ENCODE measurements at regions not wholly inside any gene's neighbourhood (a gene's known extent, or its start where the extent isn't known, plus 50 kb on each side); places are given as distances from the start of the nearest gene placed in this dataset.

DNA sequence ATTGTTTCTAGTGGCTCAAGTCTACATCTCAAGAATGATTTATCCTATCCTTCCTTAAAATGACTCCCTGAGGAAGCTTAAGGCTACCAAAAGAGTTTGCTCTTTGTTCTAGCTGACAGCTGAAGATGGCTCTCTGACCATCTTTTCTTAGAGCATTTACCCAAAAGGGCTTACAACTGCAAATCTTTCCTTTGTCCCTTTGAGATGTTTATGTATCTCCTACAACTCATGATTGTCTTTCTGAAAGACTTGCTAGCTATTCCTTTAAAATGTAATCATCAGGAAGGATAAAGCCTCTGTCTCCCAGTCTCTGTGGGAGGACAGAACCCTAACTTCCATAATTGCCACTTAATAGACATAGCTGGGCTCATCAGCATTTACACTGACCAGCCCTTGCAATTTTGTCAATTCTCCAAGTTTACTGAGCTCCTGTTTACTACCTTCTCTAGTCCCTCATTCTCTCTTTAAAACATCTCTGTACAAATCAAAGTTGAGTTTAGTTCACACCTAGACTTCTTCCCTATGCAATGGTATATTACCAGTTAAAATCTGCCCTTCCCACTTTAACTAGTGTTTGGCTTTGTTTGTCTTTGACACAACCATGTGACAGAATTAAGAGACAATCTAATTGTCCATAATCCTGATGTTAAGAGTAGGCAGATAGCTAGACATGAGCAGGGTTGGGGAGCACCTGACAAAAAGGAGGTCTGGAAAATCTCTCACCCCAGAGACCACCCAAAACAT is 188.2 kb downstream of the PTH2R start:
- peaks cover 32 to 36% of the 10 kb centered on the region in 2 experiments for H3K9me3 Mint-ChIP-seq
- H3K14ac ChIP-seq (ENCODE audit: insufficient read depth, low read length), result no peak overlapping the region
- no peak overlapping the region for H3K23ac ChIP-seq (ENCODE audit: insufficient read length, low read depth, low read length)
- peaks cover 16 to 54% (median 25%) of the 10 kb centered on the region in 3 experiments for H3K36me3 Mint-ChIP-seq (ENCODE audit: insufficient read depth in 1 of 3, low read depth in 3 of 3)
- H3K27me3 Mint-ChIP-seq (ENCODE audit: low read depth), result peaks cover 8% of the 10 kb centered on the region
- no peak overlapping the region for H2BK15ac ChIP-seq (ENCODE audit: low read depth, low read length)
- H3K56ac ChIP-seq (ENCODE audit: insufficient read length, low read depth, low read length), result no peak overlapping the region
- TF ChIP-seq, protein P1, sequence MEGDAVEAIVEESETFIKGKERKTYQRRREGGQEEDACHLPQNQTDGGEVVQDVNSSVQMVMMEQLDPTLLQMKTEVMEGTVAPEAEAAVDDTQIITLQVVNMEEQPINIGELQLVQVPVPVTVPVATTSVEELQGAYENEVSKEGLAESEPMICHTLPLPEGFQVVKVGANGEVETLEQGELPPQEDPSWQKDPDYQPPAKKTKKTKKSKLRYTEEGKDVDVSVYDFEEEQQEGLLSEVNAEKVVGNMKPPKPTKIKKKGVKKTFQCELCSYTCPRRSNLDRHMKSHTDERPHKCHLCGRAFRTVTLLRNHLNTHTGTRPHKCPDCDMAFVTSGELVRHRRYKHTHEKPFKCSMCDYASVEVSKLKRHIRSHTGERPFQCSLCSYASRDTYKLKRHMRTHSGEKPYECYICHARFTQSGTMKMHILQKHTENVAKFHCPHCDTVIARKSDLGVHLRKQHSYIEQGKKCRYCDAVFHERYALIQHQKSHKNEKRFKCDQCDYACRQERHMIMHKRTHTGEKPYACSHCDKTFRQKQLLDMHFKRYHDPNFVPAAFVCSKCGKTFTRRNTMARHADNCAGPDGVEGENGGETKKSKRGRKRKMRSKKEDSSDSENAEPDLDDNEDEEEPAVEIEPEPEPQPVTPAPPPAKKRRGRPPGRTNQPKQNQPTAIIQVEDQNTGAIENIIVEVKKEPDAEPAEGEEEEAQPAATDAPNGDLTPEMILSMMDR (conservative IDR thresholded peaks at IDR 0.05), result no peak
- H3K23me2 ChIP-seq (ENCODE audit: insufficient read length, low read depth, low read length, poor library complexity, severe bottlenecking), result no peaks in the 10 kb centered on the region
- H3K27ac Mint-ChIP-seq, result peak overlapping the region in 2 of 3 experiments; percentile 17 to 49; a peak in 5 of 7 replicates
- no peak overlapping the region for H2BK12ac ChIP-seq (ENCODE audit: insufficient read length, low read depth, low read length)
- H3K4me2 ChIP-seq (ENCODE audit: insufficient read depth, insufficient read length, low read length), result no peak overlapping the region
- H3K79me1 ChIP-seq (ENCODE audit: insufficient read depth, low read depth, low read length, poor library complexity, severe bottlenecking), result no peaks in the 10 kb centered on the region
- H3K79me2 ChIP-seq (ENCODE audit: insufficient read depth, low read length), result no peaks in the 10 kb centered on the region
- H2AFZ ChIP-seq (ENCODE audit: low read length), result no peak overlapping the region
- no peak overlapping the region for H2BK5ac ChIP-seq (ENCODE audit: insufficient read length, low read length)
- DNase-seq, result no peak
- H4K20me1 ChIP-seq (ENCODE audit: control insufficient read depth, insufficient read depth, insufficient read length), result no peaks in the 10 kb centered on the region
- no peak overlapping the region for H4K8ac ChIP-seq (replicated peaks; ENCODE audit: insufficient read length, low read depth, low read length)
- H3K27me3 ChIP-seq (ENCODE audit: insufficient read depth, low read length), result no peaks in the 10 kb centered on the region
- no peak overlapping the region for H3K4ac ChIP-seq (ENCODE audit: low read depth, low read length)
- no peak overlapping the region for H3K9ac ChIP-seq (ENCODE audit: extremely low read depth, insufficient read length, low read length)
- no peak overlapping the region for H2BK20ac ChIP-seq (ENCODE audit: low read depth, low read length, poor library complexity, severe bottlenecking)
- H4K5ac ChIP-seq (ENCODE audit: insufficient read length, low read depth, low read length), result no peak overlapping the region
- H4K91ac ChIP-seq (ENCODE audit: insufficient read length, low read depth, low read length), result no peak overlapping the region
- no peaks in the 10 kb centered on the region for H3K9me3 ChIP-seq (ENCODE audit: control insufficient read depth, low read depth, low read length)
- no peak overlapping the region for H3K4me3 Mint-ChIP-seq
- no peak overlapping the region for H3T11ph ChIP-seq (ENCODE audit: low read length)
- no peak overlapping the region for H2AK5ac ChIP-seq (ENCODE audit: insufficient read length, low read length)
- H3K4me1 Mint-ChIP-seq, result peaks cover 22 to 23% of the 10 kb centered on the region in 2 experiments
- no peak overlapping the region for H3K18ac ChIP-seq (ENCODE audit: insufficient read length, low read depth, low read length)
- no peaks in the 10 kb centered on the region for H3K4me1 ChIP-seq (ENCODE audit: insufficient read depth, low read length)
- H2BK120ac ChIP-seq (ENCODE audit: low read depth, low read length, poor library complexity, severe bottlenecking), result no peak overlapping the region
- no peak overlapping the region for H3K27ac ChIP-seq (ENCODE audit: insufficient read length, low read depth, low read length)

All from H9 (cell line).